Panc1 (cell line): ENCODE measurements at regions not wholly inside any gene's neighbourhood (a gene's known extent, or its start where the extent isn't known, plus 50 kb on each side); places are given as distances from the start of the nearest gene placed in this dataset.

Experiments used
- ATAC-seq: fragments of 200-7000 bp; cut with Tn5 transposase; 2 replicates; pipeline ENCODE4 v1.9.1; 2020; ENCODE audit warnings: mild to moderate bottlenecking, moderate library complexity
- BruUV-seq: library from RNA; stranded (reverse); fragments of 400-500 nt; replicated peaks from 2 replicates; lab custom pipeline; 2021; lab: Mats Ljungman, UMichigan
- CTCF ChIA-PET: fragments of 300-600 bp; sonication (Branson Sonifier 250); formaldehyde crosslinking; loops from one replicate; lab custom pipeline; 2022; ENCODE audit warnings: antibody characterized with exemption; lab: Charles Lee
- POLR2A ChIA-PET: fragments of 300-600 bp; sonication (Branson Sonifier 250); formaldehyde crosslinking; loops from one replicate; lab custom pipeline; 2022; ENCODE audit warnings: antibody characterized with exemption; lab: Charles Lee
- DNase-seq: peaks from one replicate; pipeline ENCODE4 v3.0.0-alpha.2; 2010; ENCODE audit warnings: low read depth, low spot score
- H3K27ac ChIP-seq: 2 replicates; pipeline ENCODE4 v1.5.1; 2011; ENCODE audit warnings: mild to moderate bottlenecking, low read length, inconsistent platforms
- H3K27me3 ChIP-seq: fragments of 200-500 bp; sonication (Bioruptor generic); 2 replicates; pipeline ENCODE4 v1.6.0; 2014; ENCODE audit warnings: low read length, inconsistent platforms; ENCODE audit not compliant: control insufficient read depth, insufficient read depth
- H3K36me3 ChIP-seq: fragments of 200-500 bp; sonication (Bioruptor generic); 2 replicates; pipeline ENCODE4 v1.5.1; 2014; ENCODE audit warnings: inconsistent platforms, mild to moderate bottlenecking, low read length, moderate library complexity; ENCODE audit not compliant: control insufficient read depth, insufficient read depth
- H3K4me1 ChIP-seq: 2 replicates; pipeline ENCODE4 v1.5.1; 2011; ENCODE audit warnings: inconsistent platforms, mild to moderate bottlenecking, low read length, moderate library complexity; ENCODE audit not compliant: control insufficient read depth, insufficient read depth
- H3K4me3 ChIP-seq, 2 experiments: 2 replicates each; pipeline ENCODE4 v1.5.1; 2011 to 2012; ENCODE audit warnings: low read depth in 2 of 2, low read length in 2 of 2, mild to moderate bottlenecking in 2 of 2, inconsistent platforms in 1 of 2, moderate library complexity in 1 of 2
- H3K9me3 ChIP-seq: fragments of 200-500 bp; sonication (Bioruptor generic); 2 replicates; pipeline ENCODE4 v1.5.1; 2014; ENCODE audit warnings: low read depth, mild to moderate bottlenecking, inconsistent platforms, low read length, moderate library complexity; ENCODE audit not compliant: control insufficient read depth, insufficient read depth
- POLR2AphosphoS5 ChIP-seq: IDR thresholded peaks from 2 replicates; pipeline ENCODE4 v1.6.1; 2012; ENCODE audit warnings: mild to moderate bottlenecking, low read depth, low read length, moderate library complexity
- SIN3A ChIP-seq: IDR thresholded peaks from 2 replicates; pipeline ENCODE4 v1.6.1; 2012; ENCODE audit warnings: low read depth, mild to moderate bottlenecking, low read length, moderate library complexity, borderline replicate concordance; ENCODE audit not compliant: insufficient read depth
- TCF7L2 ChIP-seq: IDR thresholded peaks from 2 replicates; pipeline ENCODE4 v1.6.1; 2011; ENCODE audit warnings: mild to moderate bottlenecking, low read depth, low read length, inconsistent platforms
- in situ Hi-C: cut with HindIII; loops from 2 replicates; pipeline ENCODE4 v1.10.0; 2016; ENCODE audit warnings: low sequenced_read_pairs, low pct_unique_long_range_greater_than_20kb
- intact Hi-C: fragments of 100-400 bp; cut with micrococcal nuclease; formaldehyde crosslinking; loops from one replicate; pipeline ENCODE4 v1.10.0; 2022; ENCODE audit not compliant: unreplicated experiment
- TF ChIP-seq, protein P1 (sequence below): fragments of 450-650 bp; IDR thresholded peaks from 2 replicates; pipeline ENCODE4 v1.5.1; 2017; ENCODE audit warnings: mild to moderate bottlenecking
- TF ChIP-seq, protein P2 (sequence below), 2 experiments: IDR thresholded peaks; 2 replicates each; pipeline ENCODE4 v1.6.1; 2011 to 2012; ENCODE audit warnings: low read depth in 2 of 2, control low read depth in 1 of 2, low read length in 1 of 2, mild to moderate bottlenecking in 1 of 2, moderate library complexity in 1 of 2; ENCODE audit not compliant: insufficient read depth in 1 of 2

DNA sequence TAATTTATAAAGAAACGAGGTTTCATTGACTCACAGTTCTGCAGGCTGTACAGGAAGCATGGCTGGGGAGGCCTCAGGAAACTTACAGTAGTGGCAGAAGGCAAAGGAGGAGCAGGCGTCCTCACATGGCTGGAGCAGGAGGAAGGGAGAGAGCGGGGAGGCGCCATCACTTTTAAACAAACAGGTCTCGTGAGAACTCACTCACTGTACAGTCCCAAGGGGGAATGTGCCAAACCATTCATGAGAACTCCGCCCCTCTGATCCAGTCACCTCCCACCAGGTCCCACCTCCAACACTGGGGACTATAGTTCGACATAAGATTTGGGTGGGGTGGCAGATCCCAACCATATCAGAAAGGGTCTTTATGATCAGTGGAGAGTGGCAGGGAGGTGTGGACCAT is 392.4 kb upstream of the TNRC6C start:
- ChIA-PET CTCF (no interaction called here), POLR2A (no interaction called here)
- ATAC-seq, result no peak
- no peak overlapping the region for H3K4me3 ChIP-seq
- in situ Hi-C loops, result no loop called here
- no peaks in the 10 kb centered on the region for H3K9me3 ChIP-seq
- no peak for DNase-seq
- intact Hi-C loops, result no loop called here
- TF ChIP-seq, protein P1, sequence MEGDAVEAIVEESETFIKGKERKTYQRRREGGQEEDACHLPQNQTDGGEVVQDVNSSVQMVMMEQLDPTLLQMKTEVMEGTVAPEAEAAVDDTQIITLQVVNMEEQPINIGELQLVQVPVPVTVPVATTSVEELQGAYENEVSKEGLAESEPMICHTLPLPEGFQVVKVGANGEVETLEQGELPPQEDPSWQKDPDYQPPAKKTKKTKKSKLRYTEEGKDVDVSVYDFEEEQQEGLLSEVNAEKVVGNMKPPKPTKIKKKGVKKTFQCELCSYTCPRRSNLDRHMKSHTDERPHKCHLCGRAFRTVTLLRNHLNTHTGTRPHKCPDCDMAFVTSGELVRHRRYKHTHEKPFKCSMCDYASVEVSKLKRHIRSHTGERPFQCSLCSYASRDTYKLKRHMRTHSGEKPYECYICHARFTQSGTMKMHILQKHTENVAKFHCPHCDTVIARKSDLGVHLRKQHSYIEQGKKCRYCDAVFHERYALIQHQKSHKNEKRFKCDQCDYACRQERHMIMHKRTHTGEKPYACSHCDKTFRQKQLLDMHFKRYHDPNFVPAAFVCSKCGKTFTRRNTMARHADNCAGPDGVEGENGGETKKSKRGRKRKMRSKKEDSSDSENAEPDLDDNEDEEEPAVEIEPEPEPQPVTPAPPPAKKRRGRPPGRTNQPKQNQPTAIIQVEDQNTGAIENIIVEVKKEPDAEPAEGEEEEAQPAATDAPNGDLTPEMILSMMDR, result no peak
- TF ChIP-seq POLR2AphosphoS5 (no peak), TCF7L2 (no peak), SIN3A (no peak)
- TF ChIP-seq, protein P2, sequence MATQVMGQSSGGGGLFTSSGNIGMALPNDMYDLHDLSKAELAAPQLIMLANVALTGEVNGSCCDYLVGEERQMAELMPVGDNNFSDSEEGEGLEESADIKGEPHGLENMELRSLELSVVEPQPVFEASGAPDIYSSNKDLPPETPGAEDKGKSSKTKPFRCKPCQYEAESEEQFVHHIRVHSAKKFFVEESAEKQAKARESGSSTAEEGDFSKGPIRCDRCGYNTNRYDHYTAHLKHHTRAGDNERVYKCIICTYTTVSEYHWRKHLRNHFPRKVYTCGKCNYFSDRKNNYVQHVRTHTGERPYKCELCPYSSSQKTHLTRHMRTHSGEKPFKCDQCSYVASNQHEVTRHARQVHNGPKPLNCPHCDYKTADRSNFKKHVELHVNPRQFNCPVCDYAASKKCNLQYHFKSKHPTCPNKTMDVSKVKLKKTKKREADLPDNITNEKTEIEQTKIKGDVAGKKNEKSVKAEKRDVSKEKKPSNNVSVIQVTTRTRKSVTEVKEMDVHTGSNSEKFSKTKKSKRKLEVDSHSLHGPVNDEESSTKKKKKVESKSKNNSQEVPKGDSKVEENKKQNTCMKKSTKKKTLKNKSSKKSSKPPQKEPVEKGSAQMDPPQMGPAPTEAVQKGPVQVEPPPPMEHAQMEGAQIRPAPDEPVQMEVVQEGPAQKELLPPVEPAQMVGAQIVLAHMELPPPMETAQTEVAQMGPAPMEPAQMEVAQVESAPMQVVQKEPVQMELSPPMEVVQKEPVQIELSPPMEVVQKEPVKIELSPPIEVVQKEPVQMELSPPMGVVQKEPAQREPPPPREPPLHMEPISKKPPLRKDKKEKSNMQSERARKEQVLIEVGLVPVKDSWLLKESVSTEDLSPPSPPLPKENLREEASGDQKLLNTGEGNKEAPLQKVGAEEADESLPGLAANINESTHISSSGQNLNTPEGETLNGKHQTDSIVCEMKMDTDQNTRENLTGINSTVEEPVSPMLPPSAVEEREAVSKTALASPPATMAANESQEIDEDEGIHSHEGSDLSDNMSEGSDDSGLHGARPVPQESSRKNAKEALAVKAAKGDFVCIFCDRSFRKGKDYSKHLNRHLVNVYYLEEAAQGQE (IDR thresholded peaks at IDR 0.05; ENCODE audit: insufficient read depth in 1 of 2, low read depth in 2 of 2, low read length in 1 of 2), result no peak
- H3K27me3 ChIP-seq, result peaks cover 2% of the 10 kb centered on the region; the same call in 1 of the 2 replicates
- H3K36me3 ChIP-seq, result no peaks in the 10 kb centered on the region
- no TSS peak for BruUV-seq
- H3K4me1 ChIP-seq, result no peaks in the 10 kb centered on the region
- no peak overlapping the region for H3K27ac ChIP-seq

DNA sequence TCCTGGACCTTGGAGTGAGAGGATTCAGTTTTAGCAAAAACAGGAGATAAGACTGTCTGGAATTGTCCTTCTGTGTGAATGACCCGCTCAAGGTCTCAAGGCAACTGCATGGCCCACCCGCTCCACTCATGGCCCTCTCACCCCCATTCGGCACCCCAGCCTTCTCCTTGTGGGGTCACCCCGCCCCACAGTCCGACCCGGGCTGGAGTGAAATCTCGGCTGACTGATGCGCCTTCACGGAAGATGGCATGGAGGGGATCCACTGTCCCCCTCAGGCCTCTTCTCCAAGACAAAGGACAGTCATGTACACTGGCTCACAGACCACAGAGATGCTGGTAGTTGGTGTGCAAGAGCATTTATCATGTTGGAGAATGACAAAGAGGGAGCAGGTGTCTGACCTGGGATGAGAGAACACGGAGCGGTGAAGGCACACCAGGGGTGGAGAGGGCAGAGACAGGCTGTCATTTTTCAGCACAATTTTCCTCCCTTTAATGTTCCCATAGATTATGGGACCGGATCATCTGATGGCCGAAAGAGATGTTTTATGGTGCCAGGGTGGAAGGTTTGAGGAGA is 391.9 kb upstream of the TNRC6C start:
- Histone ChIP-seq H3K4me1 (no peaks in the 10 kb centered on the region), H3K27me3 (peaks cover 2% of the 10 kb centered on the region; the same call in 1 of the 2 replicates), H3K36me3 (no peaks in the 10 kb centered on the region), H3K9me3 (no peaks in the 10 kb centered on the region), H3K4me3 (no peak overlapping the region), H3K27ac (no peak overlapping the region)
- BruUV-seq, result no TSS peak
- in situ Hi-C loops, result no loop called here
- CTCF ChIA-PET, result no interaction called here
- TF ChIP-seq, protein P1, result no peak
- TF ChIP-seq SIN3A (no peak), POLR2AphosphoS5 (no peak), TCF7L2 (no peak)
- TF ChIP-seq, protein P2 (IDR thresholded peaks at IDR 0.05; ENCODE audit: insufficient read depth in 1 of 2, low read depth in 2 of 2, low read length in 1 of 2), result no peak
- intact Hi-C loops, result no loop called here
- ATAC-seq, result no peak
- POLR2A ChIA-PET, result no interaction called here
- no peak for DNase-seq
